Kidney (tissue), 13 donors: ENCODE measurements at regions not wholly inside any gene's neighbourhood (a gene's known extent, or its start where the extent isn't known, plus 50 kb on each side); places are given as distances from the start of the nearest gene placed in this dataset.

ENCODE experiments used
- DNase-seq, 5 donors: peaks; one replicate each; pipeline ENCODE4 v3.0.0-alpha.2; 2013 to 2020
- FAIRE-seq: peaks from 2 replicates; lab custom pipeline; 2012; peaks lifted over from hg19 to GRCh38; lab: Jason Lieb, UNC
- H3K27ac ChIP-seq, 2 donors: one replicate each; pipeline ENCODE4 v1.7.0; 2013; ENCODE audit warnings: low read depth in 2 of 2, low read length in 2 of 2, inconsistent platforms in 1 of 2
- H3K27me3 ChIP-seq: one replicate; pipeline ENCODE4 v1.7.1; 2013; ENCODE audit warnings: low read length, inconsistent platforms; ENCODE audit not compliant: control insufficient read depth, insufficient read depth
- H3K36me3 ChIP-seq, 3 donors: one replicate each; pipeline versions ENCODE4 v1.7.0 to v1.7.1; 2013; ENCODE audit warnings: low read length in 3 of 3, control low read depth in 1 of 3, inconsistent platforms in 1 of 3; ENCODE audit not compliant: insufficient read depth in 3 of 3, control insufficient read depth in 2 of 3
- H3K4me1 ChIP-seq, 3 donors: one replicate each; pipeline versions ENCODE4 v1.7.0 to v1.7.1; 2013; ENCODE audit warnings: low read length in 3 of 3, inconsistent platforms in 1 of 3, low read depth in 1 of 3; ENCODE audit not compliant: control insufficient read depth in 2 of 3, insufficient read depth in 2 of 3
- H3K4me3 ChIP-seq, 3 donors: one replicate each; pipeline versions ENCODE4 v1.7.0 to v1.8.1; 2013; ENCODE audit warnings: low read length in 3 of 3, control low read depth in 1 of 3, inconsistent platforms in 1 of 3
- H3K9ac ChIP-seq, 3 donors: one replicate each; pipeline versions ENCODE4 v1.7.0 to v1.7.1; 2013; ENCODE audit warnings: low read length in 3 of 3, control low read depth in 1 of 3, inconsistent platforms in 1 of 3
- H3K9me3 ChIP-seq, 3 donors: one replicate each; pipeline versions ENCODE4 v1.7.0 to v1.7.1; 2013; ENCODE audit warnings: low read length in 3 of 3, control low read depth in 1 of 3, inconsistent platforms in 1 of 3; ENCODE audit not compliant: control insufficient read depth in 2 of 3, insufficient read depth in 1 of 3
- intact Hi-C: fragments of 100-400 bp; cut with DNase I; formaldehyde crosslinking; loops from one replicate; pipeline ENCODE4 v1.11.1; 2022
- TF ChIP-seq, protein P1 (sequence below): IDR thresholded peaks from 3 replicates; pipeline ENCODE4 v1.5.1; 2012; ENCODE audit warnings: mild to moderate bottlenecking, moderate library complexity, borderline replicate concordance; ENCODE audit not compliant: insufficient read depth; ENCODE audit errors: extremely low read depth
- donor health status: control.
- donor health status: control.
- donor health status: control.
- donor health status: control.
- donor health status: control.
- donor health status: DM: yes; HTN: yes; CAD: no.
- donor health status: Normal renal cell carcinoma (clear cell type).

GRCh38 chr2:53170466-53170865, 597.1 kb upstream of the CHAC2 start:
- intact Hi-C loops = no loop called here
- Histone ChIP-seq H3K9ac (no peak overlapping the region), H3K36me3 (no peaks in the 10 kb centered on the region), H3K27me3 (no peaks in the 10 kb centered on the region), H3K4me1 (no peaks in the 10 kb centered on the region), H3K9me3 (no peaks in the 10 kb centered on the region), H3K27ac (no peak overlapping the region), H3K4me3 (no peak overlapping the region)
- TF ChIP-seq, protein P1, sequence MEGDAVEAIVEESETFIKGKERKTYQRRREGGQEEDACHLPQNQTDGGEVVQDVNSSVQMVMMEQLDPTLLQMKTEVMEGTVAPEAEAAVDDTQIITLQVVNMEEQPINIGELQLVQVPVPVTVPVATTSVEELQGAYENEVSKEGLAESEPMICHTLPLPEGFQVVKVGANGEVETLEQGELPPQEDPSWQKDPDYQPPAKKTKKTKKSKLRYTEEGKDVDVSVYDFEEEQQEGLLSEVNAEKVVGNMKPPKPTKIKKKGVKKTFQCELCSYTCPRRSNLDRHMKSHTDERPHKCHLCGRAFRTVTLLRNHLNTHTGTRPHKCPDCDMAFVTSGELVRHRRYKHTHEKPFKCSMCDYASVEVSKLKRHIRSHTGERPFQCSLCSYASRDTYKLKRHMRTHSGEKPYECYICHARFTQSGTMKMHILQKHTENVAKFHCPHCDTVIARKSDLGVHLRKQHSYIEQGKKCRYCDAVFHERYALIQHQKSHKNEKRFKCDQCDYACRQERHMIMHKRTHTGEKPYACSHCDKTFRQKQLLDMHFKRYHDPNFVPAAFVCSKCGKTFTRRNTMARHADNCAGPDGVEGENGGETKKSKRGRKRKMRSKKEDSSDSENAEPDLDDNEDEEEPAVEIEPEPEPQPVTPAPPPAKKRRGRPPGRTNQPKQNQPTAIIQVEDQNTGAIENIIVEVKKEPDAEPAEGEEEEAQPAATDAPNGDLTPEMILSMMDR = no peak
- FAIRE-seq = no peak
- peak in 1 of 5 donors; percentile 70 for DNase-seq

DNA sequence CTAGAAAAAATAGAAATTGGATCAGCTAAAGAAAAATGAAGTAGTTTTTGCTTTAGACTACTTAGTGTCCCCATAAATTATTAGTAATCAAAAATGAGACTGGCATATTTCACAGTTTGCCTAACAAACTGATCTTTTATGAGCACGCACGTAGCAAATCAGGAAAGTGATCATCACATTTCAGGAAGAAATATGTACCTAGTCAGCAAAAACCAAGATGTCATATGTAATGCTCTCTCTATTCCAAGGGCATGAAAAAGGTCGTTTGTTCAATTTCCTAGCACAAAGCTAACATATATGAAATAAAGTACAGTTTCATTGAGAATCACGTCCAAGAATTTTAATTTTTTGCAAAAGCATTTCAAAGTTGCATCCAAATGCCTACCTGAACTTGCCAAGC, 600.4 kb upstream of the CHAC2 start:
- H3K4me3 ChIP-seq = no peak overlapping the region
- H3K27me3 ChIP-seq = no peaks in the 10 kb centered on the region

DNA sequence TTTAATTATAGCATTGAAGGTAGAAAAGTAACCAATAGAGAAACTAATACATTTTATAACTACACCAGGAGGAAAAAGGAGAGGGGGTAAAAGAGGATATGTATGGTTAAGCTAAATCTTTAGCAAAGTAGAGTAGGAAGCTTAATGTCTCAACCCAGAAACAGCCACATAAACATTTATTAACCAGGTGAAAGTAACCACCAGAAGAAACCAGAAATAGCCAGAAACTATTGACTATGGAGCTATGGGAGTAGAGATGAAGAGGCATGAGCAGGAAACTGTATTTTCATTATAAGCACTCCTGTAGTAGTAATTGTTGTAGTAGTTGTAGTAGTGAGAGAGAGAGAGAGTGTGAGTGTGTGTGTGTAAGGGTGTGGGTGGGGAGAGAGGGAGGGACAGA, 617.5 kb upstream of the CHAC2 start:
- DNase-seq (peak in 1 of 5 donors; percentile 15), FAIRE-seq (no peak)
- H3K4me1 ChIP-seq = no peaks in the 10 kb centered on the region
- TF ChIP-seq, protein P1 = no peak
- H3K27ac ChIP-seq = no peak overlapping the region
- H3K9me3 ChIP-seq = no peaks in the 10 kb centered on the region
- H3K9ac ChIP-seq = no peak overlapping the region
- H3K27me3 ChIP-seq = no peaks in the 10 kb centered on the region
- no peak overlapping the region for H3K4me3 ChIP-seq
- intact Hi-C loops = no loop called here
- no peaks in the 10 kb centered on the region for H3K36me3 ChIP-seq

More for the DNA sequence above, 600.4 kb upstream of the CHAC2 start:
- Histone ChIP-seq H3K27ac (no peak overlapping the region), H3K9me3 (no peaks in the 10 kb centered on the region), H3K9ac (no peak overlapping the region), H3K36me3 (no peaks in the 10 kb centered on the region), H3K4me1 (no peaks in the 10 kb centered on the region)
- intact Hi-C loops = no loop called here
- TF ChIP-seq, protein P1 = no peak
- DNase-seq (no peak), FAIRE-seq (no peak)

GRCh38 chr2:53148221-53148620, 619.4 kb upstream of the CHAC2 start:
- FAIRE-seq = no peak
- H3K27ac ChIP-seq = no peak overlapping the region
- no peaks in the 10 kb centered on the region for H3K9me3 ChIP-seq
- intact Hi-C loops = no loop called here
- H3K4me3 ChIP-seq = no peak overlapping the region
- TF ChIP-seq, protein P1 = no peak
- H3K9ac ChIP-seq = no peak overlapping the region
- no peaks in the 10 kb centered on the region for H3K36me3 ChIP-seq
- DNase-seq = no peak
- no peaks in the 10 kb centered on the region for H3K27me3 ChIP-seq
- H3K4me1 ChIP-seq = no peaks in the 10 kb centered on the region
